DOHH2 (cell line): ENCODE measurements at regions not wholly inside any gene's neighbourhood (a gene's known extent, or its start where the extent isn't known, plus 50 kb on each side); places are given as distances from the start of the nearest gene placed in this dataset.

ENCODE experiments used
- H3F3A ChIP-seq: fragments of 200-600 bp; sonication (generic), shearing (Covaris generic); 2 replicates; pipeline ENCODE4 v1.6.0; 2016; ENCODE audit warnings: antibody characterized with exemption, mild to moderate bottlenecking; ENCODE audit not compliant: control insufficient read depth, insufficient read depth
- H3K27ac ChIP-seq: fragments of 200-600 bp; sonication (generic); 2 replicates; pipeline ENCODE4 v1.5.1; 2014; ENCODE audit warnings: low read depth, mild to moderate bottlenecking, low read length, moderate library complexity
- H3K27me3 ChIP-seq: fragments of 200-600 bp; sonication (generic); 2 replicates; pipeline ENCODE4 v1.6.1; 2014; ENCODE audit warnings: mild to moderate bottlenecking, low read length, mixed read lengths; ENCODE audit not compliant: control insufficient read depth
- H3K36me3 ChIP-seq: fragments of 200-600 bp; sonication (generic); 2 replicates; pipeline ENCODE4 v1.6.1; 2014; ENCODE audit warnings: mild to moderate bottlenecking, low read length, moderate library complexity, mixed read lengths; ENCODE audit not compliant: control insufficient read depth
- H3K4me1 ChIP-seq: fragments of 200-600 bp; sonication (generic); 2 replicates; pipeline ENCODE4 v1.6.1; 2014; ENCODE audit warnings: mild to moderate bottlenecking, low read length, mixed read lengths; ENCODE audit not compliant: control insufficient read depth
- H3K4me2 ChIP-seq: fragments of 200-600 bp; sonication (generic); 2 replicates; pipeline ENCODE4 v1.6.0; 2014; ENCODE audit warnings: mild to moderate bottlenecking, low read length, moderate library complexity
- H3K4me3 ChIP-seq: fragments of 200-600 bp; sonication (generic); 2 replicates; pipeline ENCODE4 v1.5.1; 2014; ENCODE audit warnings: mild to moderate bottlenecking, low read length, mixed read lengths
- H3K79me2 ChIP-seq: fragments of 200-600 bp; sonication (generic); 2 replicates; pipeline ENCODE4 v1.6.1; 2014; ENCODE audit warnings: mild to moderate bottlenecking, low read length, mixed read lengths; ENCODE audit not compliant: control insufficient read depth
- H3K9me2 ChIP-seq: fragments of 200-600 bp; sonication (generic); replicated peaks from 2 replicates; pipeline ENCODE4 v1.6.1; 2014; ENCODE audit warnings: mild to moderate bottlenecking, low read length, mixed read lengths; ENCODE audit not compliant: control insufficient read depth
- H3K9me3 ChIP-seq: fragments of 200-600 bp; sonication (generic); 2 replicates; pipeline ENCODE4 v1.6.1; 2014; ENCODE audit warnings: antibody characterized with exemption, low read length, mixed read lengths; ENCODE audit not compliant: control insufficient read depth, insufficient read depth
- H4K20me1 ChIP-seq: fragments of 200-600 bp; sonication (generic); 2 replicates; pipeline ENCODE4 v1.6.0; 2014; ENCODE audit warnings: low read depth, mild to moderate bottlenecking, antibody characterized with exemption, low read length, moderate library complexity; ENCODE audit not compliant: control insufficient read depth, insufficient read depth
- EZH2phosphoT487 ChIP-seq: fragments of 200-600 bp; sonication (generic); IDR thresholded peaks from 2 replicates; pipeline ENCODE4 v1.6.1; 2017; ENCODE audit warnings: borderline replicate concordance, mild to moderate bottlenecking, antibody characterized with exemption, low read length, moderate library complexity, mixed read lengths
- TF ChIP-seq, protein P1 (sequence below): fragments of 200-600 bp; sonication (generic); IDR thresholded peaks from one replicate; pipeline ENCODE4 v1.5.1; 2014; ENCODE audit warnings: antibody characterized with exemption, mild to moderate bottlenecking, low read depth, low read length; ENCODE audit not compliant: poor library complexity, severe bottlenecking

DNA sequence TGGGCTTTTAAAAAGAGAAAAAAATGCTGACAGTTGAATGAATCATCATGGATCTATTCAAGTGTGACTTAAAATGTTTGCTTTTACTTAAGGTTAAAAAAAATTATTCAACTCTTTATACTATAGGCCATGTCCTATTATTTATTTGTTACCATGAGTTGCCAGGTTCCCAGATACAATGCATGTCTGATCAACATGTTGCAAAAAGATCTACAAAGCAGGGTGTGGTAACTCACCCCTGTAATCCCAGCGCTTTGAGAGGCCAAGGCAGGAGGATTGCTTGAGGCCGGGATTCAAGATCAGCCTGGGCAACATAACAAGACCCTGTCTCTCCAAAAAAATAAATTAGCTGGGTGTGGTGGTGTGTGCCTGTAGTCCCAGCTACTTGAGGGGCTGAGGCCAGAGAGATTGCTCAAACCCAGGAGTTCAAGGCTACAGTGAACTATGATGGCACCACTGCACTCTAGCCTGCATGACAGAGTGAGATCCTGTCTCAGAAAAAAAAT, 460.8 kb downstream of the BCAT1 start:
- no peaks in the 10 kb centered on the region for H3F3A ChIP-seq
- no peaks in the 10 kb centered on the region for H3K9me3 ChIP-seq
- no peaks in the 10 kb centered on the region for H3K36me3 ChIP-seq
- H3K79me2 ChIP-seq = no peaks in the 10 kb centered on the region
- TF ChIP-seq, protein P1, sequence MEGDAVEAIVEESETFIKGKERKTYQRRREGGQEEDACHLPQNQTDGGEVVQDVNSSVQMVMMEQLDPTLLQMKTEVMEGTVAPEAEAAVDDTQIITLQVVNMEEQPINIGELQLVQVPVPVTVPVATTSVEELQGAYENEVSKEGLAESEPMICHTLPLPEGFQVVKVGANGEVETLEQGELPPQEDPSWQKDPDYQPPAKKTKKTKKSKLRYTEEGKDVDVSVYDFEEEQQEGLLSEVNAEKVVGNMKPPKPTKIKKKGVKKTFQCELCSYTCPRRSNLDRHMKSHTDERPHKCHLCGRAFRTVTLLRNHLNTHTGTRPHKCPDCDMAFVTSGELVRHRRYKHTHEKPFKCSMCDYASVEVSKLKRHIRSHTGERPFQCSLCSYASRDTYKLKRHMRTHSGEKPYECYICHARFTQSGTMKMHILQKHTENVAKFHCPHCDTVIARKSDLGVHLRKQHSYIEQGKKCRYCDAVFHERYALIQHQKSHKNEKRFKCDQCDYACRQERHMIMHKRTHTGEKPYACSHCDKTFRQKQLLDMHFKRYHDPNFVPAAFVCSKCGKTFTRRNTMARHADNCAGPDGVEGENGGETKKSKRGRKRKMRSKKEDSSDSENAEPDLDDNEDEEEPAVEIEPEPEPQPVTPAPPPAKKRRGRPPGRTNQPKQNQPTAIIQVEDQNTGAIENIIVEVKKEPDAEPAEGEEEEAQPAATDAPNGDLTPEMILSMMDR = no peak
- TF ChIP-seq EZH2phosphoT487 = no peak
- no peaks in the 10 kb centered on the region for H3K9me2 ChIP-seq
- no peaks in the 10 kb centered on the region for H4K20me1 ChIP-seq
- no peaks in the 10 kb centered on the region for H3K4me1 ChIP-seq
- no peak overlapping the region for H3K27ac ChIP-seq
- H3K4me2 ChIP-seq = no peak overlapping the region
- H3K27me3 ChIP-seq = no peaks in the 10 kb centered on the region
- no peak overlapping the region for H3K4me3 ChIP-seq

DNA sequence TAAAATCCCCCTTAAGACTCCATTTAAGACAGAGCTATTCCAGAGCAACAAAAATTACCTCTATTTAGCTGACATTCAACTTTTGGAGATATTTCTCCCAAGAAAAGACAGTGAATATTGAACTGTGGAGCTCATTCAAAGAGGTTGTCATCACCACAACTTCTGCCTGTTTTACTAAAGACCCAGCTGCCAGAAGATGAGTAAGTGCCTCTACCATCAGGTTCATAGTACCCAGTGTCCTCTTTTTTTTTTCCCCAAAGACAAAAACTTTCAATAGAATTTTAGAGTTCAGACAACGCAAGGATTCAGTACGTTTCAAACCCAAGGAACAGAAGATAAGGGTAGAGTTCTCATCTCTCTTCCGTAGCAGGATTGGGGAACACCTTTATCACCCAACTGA, 461.3 kb downstream of the BCAT1 start:
- Histone ChIP-seq H3K4me1 (no peaks in the 10 kb centered on the region), H3K27me3 (no peaks in the 10 kb centered on the region), H3K27ac (no peak overlapping the region), H3K4me3 (no peak overlapping the region), H3K79me2 (no peaks in the 10 kb centered on the region), H3K9me2 (no peaks in the 10 kb centered on the region), H3K4me2 (no peak overlapping the region), H3K9me3 (no peaks in the 10 kb centered on the region), H3K36me3 (no peaks in the 10 kb centered on the region), H4K20me1 (no peaks in the 10 kb centered on the region), H3F3A (no peaks in the 10 kb centered on the region)
- no peak for TF ChIP-seq EZH2phosphoT487

DNA sequence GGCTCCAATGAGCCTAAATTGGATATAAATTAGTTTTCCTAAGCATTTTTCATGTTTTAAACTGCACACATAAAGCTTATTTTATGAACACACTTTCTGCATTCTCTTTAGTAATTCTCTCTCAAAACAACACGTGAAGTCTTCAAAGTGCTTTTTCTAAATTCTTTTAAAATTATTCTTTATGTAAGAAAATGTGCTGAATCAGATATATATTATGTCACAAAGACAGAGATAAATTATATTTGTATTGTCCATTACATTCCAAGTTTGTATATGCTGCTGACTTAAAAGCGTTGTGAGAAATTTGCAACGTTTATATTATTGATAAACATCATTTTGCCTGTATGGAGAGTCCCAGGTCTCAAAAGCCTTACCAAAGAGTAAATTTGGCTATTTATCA, 465.2 kb downstream of the BCAT1 start:
- Histone ChIP-seq H3K9me2 (no peaks in the 10 kb centered on the region), H3K27me3 (no peaks in the 10 kb centered on the region), H3K4me1 (no peaks in the 10 kb centered on the region), H3K79me2 (no peaks in the 10 kb centered on the region), H3K4me2 (no peak overlapping the region), H3K27ac (no peak overlapping the region), H3K9me3 (no peaks in the 10 kb centered on the region), H3K4me3 (no peak overlapping the region), H4K20me1 (no peaks in the 10 kb centered on the region), H3K36me3 (no peaks in the 10 kb centered on the region), H3F3A (no peaks in the 10 kb centered on the region)
- TF ChIP-seq, protein P1 = no peak
- no peak for TF ChIP-seq EZH2phosphoT487

DNA sequence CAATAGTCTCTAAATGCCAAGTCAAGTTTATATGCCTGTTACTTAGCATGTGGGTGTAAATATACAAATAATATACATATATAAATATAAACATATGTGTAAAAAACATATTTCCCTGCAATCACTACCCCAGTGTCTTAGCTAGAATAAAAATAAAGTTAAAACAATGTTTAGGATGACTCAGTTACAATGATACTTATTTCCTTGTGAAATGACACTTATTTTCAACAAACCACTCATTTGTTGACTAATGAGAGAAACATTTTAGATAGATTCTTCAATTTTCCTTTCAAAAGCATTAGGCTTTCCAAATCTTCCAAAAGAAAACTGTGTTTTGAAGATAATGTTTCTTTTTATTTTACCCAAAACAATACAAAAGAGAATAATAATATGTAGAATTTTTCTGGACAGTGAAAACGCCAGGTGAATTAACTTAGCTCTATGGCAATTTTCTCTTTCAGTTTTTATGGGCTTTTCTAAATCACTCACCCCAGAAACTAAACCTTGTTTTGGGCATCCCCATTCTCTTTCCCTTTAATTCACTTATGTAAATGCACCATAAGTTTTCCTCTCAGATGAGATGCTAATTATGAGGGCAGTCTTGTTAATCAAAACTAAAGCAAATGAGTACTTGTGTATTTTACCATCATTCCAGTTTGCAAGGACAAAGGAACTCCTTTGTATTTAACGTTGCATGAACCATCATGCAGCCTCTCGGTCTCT, 465.9 kb downstream of the BCAT1 start:
- Histone ChIP-seq H4K20me1 (no peaks in the 10 kb centered on the region), H3K36me3 (no peaks in the 10 kb centered on the region), H3K9me3 (no peaks in the 10 kb centered on the region), H3K27ac (no peak overlapping the region), H3F3A (no peaks in the 10 kb centered on the region), H3K79me2 (no peaks in the 10 kb centered on the region), H3K9me2 (no peaks in the 10 kb centered on the region), H3K4me3 (no peak overlapping the region), H3K4me2 (no peak overlapping the region), H3K27me3 (no peaks in the 10 kb centered on the region), H3K4me1 (no peaks in the 10 kb centered on the region)
- TF ChIP-seq EZH2phosphoT487 = no peak
- TF ChIP-seq, protein P1 = no peak
